GM12875 (cell line): ENCODE measurements at regions not wholly inside any gene's neighbourhood (a gene's known extent, or its start where the extent isn't known, plus 50 kb on each side); places are given as distances from the start of the nearest gene placed in this dataset.

Experiments used
- H3K4me3 ChIP-seq: one replicate; pipeline ENCODE4 v1.5.1; 2011; ENCODE audit warnings: low read depth, low read length, control low read depth
- TF ChIP-seq, protein P1 (sequence below): IDR thresholded peaks from 2 replicates; pipeline ENCODE4 v1.5.1; 2011; ENCODE audit warnings: low read depth, mild to moderate bottlenecking, control low read depth, inconsistent platforms, low read length, moderate library complexity, borderline replicate concordance; ENCODE audit not compliant: insufficient read depth

DNA sequence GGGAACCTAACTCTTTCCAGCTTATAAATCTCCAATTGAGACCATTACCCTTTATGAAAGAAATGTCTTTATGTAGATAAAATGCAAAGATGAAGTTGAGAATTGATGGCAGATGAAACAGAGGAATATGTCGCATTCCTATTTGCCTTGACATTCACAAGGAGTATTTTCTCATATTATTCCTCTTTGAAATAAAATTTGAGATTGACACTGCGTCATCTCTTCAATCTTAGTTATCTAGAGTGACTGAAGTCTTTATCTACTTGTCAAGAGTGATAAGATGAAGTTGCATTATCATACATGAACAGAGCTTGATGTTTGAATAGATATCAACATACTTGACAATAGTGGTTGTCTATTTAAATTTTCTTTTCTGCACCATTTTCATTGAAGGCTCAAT is 574.4 kb upstream of the SOX9 start:
- no peak overlapping the region for H3K4me3 ChIP-seq
- TF ChIP-seq, protein P1, sequence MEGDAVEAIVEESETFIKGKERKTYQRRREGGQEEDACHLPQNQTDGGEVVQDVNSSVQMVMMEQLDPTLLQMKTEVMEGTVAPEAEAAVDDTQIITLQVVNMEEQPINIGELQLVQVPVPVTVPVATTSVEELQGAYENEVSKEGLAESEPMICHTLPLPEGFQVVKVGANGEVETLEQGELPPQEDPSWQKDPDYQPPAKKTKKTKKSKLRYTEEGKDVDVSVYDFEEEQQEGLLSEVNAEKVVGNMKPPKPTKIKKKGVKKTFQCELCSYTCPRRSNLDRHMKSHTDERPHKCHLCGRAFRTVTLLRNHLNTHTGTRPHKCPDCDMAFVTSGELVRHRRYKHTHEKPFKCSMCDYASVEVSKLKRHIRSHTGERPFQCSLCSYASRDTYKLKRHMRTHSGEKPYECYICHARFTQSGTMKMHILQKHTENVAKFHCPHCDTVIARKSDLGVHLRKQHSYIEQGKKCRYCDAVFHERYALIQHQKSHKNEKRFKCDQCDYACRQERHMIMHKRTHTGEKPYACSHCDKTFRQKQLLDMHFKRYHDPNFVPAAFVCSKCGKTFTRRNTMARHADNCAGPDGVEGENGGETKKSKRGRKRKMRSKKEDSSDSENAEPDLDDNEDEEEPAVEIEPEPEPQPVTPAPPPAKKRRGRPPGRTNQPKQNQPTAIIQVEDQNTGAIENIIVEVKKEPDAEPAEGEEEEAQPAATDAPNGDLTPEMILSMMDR = no peak

DNA sequence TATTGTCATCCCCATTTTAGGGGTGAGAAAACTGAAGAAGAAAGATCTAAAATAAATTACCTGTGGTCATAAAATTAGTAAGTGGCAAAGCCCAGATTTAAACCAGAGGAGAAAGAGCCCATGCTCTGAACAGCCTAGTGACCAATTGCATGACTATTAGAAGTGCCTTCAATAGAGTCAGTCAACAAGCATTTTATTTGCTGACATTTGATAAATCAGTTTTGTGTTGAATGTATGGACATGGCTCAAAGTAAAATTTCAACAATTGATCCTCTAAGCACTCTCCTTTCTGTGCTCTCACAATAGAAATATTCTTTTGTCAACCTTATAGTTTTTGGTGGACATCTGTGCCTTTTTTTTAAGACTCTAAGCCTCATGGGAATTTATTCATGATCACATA is 572.9 kb upstream of the SOX9 start:
- TF ChIP-seq, protein P1 = no peak
- no peak overlapping the region for H3K4me3 ChIP-seq

DNA sequence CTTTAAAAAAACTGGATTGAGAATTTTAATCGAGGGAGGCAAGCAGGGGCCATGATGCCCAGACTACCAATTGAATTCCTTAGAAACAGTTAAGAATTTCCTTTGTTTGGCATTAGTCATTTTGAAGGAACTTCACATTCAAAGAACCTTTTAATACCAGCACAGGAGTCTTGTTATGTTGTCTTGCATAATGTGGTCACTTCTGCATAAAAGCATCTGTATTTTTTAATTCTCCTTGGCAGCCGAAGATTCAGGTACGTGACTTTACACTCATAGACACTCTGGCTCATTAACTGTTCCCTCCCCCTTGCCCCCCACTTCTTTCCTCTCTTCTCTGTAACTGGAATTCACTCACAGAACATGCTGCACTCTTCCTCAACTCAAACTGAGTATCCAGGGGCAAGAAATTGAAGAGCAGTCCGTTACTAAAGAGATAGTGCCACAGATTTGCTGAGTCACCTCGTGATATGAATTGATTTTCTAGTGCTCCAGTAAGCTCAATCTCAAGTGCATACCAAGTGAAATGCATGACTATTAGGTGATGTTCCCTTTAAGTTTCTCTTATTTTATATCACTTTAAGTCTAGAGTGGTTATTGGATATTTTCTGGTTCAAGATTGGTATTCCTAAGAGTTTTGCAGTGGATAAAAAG is 572.2 kb upstream of the SOX9 start:
- no peak overlapping the region for H3K4me3 ChIP-seq
- TF ChIP-seq, protein P1 = no peak

DNA sequence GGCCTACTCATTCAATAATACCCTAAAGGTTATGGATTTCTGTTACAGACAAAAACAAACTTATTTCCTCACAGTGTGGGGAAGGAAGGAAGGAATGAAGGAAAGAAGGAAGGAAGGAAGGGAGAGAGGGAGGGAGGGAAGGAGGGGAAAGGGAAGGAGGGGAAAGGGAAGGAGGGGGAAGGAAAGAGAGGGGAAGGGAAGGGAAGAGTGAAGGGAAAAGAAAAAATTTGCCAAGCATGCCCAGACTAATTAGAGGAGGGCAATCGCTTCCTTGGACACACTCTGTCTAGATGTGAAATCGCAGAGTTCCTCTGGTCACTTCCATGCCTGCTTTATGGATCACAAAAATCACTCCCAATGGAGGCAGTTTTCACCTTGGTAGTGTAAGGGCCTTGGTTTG is 570.1 kb upstream of the SOX9 start:
- TF ChIP-seq, protein P1 = no peak
- no peak overlapping the region for H3K4me3 ChIP-seq

DNA sequence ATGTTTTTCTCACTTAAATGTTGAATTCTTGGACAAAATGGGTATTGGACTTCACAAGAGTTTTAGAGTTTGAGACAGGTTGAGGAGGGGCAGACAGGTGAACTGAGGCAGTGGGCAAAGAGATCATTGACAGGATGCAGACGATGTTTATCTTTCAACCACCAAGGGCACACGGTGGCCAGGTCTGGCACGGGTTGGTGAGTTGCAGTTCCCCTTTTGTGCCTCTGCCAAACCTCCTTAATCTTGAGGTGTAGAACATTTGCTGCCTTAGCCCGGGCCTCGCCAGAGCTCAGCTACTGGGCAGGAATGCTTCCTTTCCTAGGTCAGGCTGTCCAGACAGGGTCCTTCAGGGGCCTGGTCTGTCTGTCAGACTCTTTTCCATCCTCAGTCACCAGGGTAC is 567.4 kb upstream of the SOX9 start:
- TF ChIP-seq, protein P1 = no peak
- no peak overlapping the region for H3K4me3 ChIP-seq

DNA sequence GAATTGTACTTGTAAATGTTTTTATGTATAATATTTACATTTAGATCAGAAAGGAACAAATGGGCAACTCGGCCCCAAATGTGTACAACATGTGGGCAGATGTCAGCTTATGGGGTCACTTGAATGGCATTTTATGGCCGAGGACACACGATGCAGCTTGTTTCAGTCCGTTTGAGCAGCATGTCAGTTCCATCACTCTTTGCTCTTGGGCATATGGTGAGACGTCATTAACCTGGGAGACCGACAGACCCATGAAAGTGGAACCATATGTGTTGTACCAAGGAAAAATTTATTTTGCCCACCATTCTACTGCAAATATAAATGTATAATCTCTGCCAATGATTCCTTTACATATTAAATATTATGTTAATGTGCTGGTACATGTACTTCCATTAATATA is 561.9 kb upstream of the SOX9 start:
- H3K4me3 ChIP-seq = no peak overlapping the region
- TF ChIP-seq, protein P1 = no peak

DNA sequence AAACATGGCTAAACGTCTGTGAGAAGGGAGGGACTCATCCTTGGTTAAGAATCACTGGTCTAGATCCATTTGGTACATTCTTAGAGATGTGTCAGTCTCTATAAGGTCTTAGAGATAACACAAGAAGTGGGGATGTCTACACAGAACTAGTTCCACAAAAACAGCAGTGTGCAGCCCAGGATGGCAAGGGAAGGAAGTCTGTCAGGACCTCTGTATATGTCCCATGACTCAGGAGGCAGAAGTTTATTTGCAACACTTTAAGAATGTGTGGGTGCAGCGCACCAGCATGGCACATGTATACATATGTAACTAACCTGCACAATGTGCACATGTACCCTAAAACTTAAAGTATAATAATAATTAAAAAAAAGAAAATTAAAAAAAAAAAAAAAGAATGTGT is 548.5 kb upstream of the SOX9 start:
- no peak overlapping the region for H3K4me3 ChIP-seq
- TF ChIP-seq, protein P1 = no peak
